Loucy (cell line): ENCODE measurements at regions not wholly inside any gene's neighbourhood (a gene's known extent, or its start where the extent isn't known, plus 50 kb on each side); places are given as distances from the start of the nearest gene placed in this dataset.

ENCODE experiments used
- H2AFZ ChIP-seq: fragments of 200-600 bp; sonication (generic); 2 replicates; pipeline ENCODE4 v1.6.0; 2016; ENCODE audit warnings: antibody characterized with exemption, mild to moderate bottlenecking, low read length, moderate library complexity
- H3F3A ChIP-seq: fragments of 200-600 bp; 2 replicates; pipeline ENCODE4 v1.6.0; 2016; ENCODE audit warnings: antibody characterized with exemption, low read depth, mild to moderate bottlenecking
- H3K27me3 ChIP-seq: fragments of 200-600 bp; sonication (generic); 2 replicates; pipeline ENCODE4 v1.6.1; 2014; ENCODE audit warnings: low read length, mild to moderate bottlenecking; ENCODE audit not compliant: insufficient read depth, poor library complexity, severe bottlenecking
- H3K36me3 ChIP-seq: fragments of 200-600 bp; sonication (generic); 2 replicates; pipeline ENCODE4 v1.6.1; 2016; ENCODE audit warnings: low read length; ENCODE audit not compliant: insufficient read depth
- H3K4me1 ChIP-seq: fragments of 200-600 bp; sonication (generic); 2 replicates; pipeline ENCODE4 v1.5.1; 2014; ENCODE audit warnings: low read length, mild to moderate bottlenecking; ENCODE audit not compliant: insufficient read depth, poor library complexity, severe bottlenecking
- H3K4me2 ChIP-seq: fragments of 200-600 bp; sonication (generic); 2 replicates; pipeline ENCODE4 v1.6.0; 2014; ENCODE audit warnings: antibody characterized with exemption, low read length, low read depth, mild to moderate bottlenecking; ENCODE audit not compliant: poor library complexity, severe bottlenecking
- H3K4me3 ChIP-seq: fragments of 200-600 bp; sonication (generic); 2 replicates; pipeline ENCODE4 v1.5.1; 2014; ENCODE audit warnings: low read length, mild to moderate bottlenecking, mixed read lengths; ENCODE audit not compliant: poor library complexity, severe bottlenecking
- H3K79me2 ChIP-seq: fragments of 200-600 bp; sonication (generic); 2 replicates; pipeline ENCODE4 v1.6.1; 2014; ENCODE audit warnings: low read length; ENCODE audit not compliant: insufficient read depth
- H3K9ac ChIP-seq: fragments of 200-600 bp; sonication (generic); 2 replicates; pipeline ENCODE4 v1.6.0; 2014; ENCODE audit warnings: mild to moderate bottlenecking, low read depth, low read length, moderate library complexity; ENCODE audit not compliant: poor library complexity, severe bottlenecking
- H3K9me2 ChIP-seq: fragments of 200-600 bp; sonication (generic); replicated peaks from 2 replicates; pipeline ENCODE4 v1.6.1; 2016; ENCODE audit warnings: low read depth, low read length, mixed read lengths
- H3K9me3 ChIP-seq: fragments of 200-600 bp; sonication (generic); 2 replicates; pipeline ENCODE4 v1.6.1; 2014; ENCODE audit warnings: mild to moderate bottlenecking, antibody characterized with exemption, low read length, low read depth; ENCODE audit not compliant: insufficient read depth
- H4K20me1 ChIP-seq: fragments of 200-600 bp; sonication (generic); 2 replicates; pipeline ENCODE4 v1.6.0; 2014; ENCODE audit warnings: antibody characterized with exemption, low read length, mild to moderate bottlenecking; ENCODE audit not compliant: insufficient read depth, poor library complexity, severe bottlenecking
- EZH2phosphoT487 ChIP-seq: fragments of 200-600 bp; IDR thresholded peaks from 2 replicates; pipeline ENCODE4 v1.6.1; 2018; ENCODE audit warnings: antibody characterized with exemption, mild to moderate bottlenecking, moderate library complexity, borderline replicate concordance
- TF ChIP-seq, protein P1 (sequence below): fragments of 200-600 bp; sonication (generic); conservative IDR thresholded peaks from 2 replicates; pipeline ENCODE4 v1.5.1; 2014; ENCODE audit warnings: mild to moderate bottlenecking, antibody characterized with exemption, low read length

DNA sequence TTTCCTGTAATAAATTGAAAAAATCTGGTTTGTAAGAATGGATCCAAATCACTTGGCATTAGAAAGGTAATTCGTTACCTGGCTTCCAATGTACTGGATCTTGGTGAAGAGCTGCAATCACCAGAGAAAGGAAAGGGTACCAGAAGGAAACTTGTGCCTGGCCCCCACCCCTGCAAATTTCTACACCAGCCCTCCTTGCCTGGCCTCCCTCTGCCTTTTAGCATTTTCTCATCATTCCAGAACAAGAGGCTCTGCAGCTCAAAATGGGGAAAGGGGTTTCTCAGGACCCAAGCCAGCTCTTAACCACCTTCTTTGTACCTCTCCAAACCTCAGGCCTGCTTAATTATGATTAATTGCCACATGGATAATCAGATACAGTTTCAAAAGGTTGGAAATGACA, 612.8 kb upstream of the MGMT start:
- Histone ChIP-seq H3K79me2 (no peaks in the 10 kb centered on the region), H3K9me2 (no peaks in the 10 kb centered on the region), H3K4me3 (no peak overlapping the region), H3K27me3 (no peaks in the 10 kb centered on the region), H3K4me2 (no peak overlapping the region), H3K9ac (no peak overlapping the region), H4K20me1 (no peaks in the 10 kb centered on the region), H3K36me3 (no peaks in the 10 kb centered on the region), H3F3A (no peaks in the 10 kb centered on the region), H3K4me1 (no peaks in the 10 kb centered on the region), H3K9me3 (no peaks in the 10 kb centered on the region), H2AFZ (no peak overlapping the region)
- TF ChIP-seq, protein P1, sequence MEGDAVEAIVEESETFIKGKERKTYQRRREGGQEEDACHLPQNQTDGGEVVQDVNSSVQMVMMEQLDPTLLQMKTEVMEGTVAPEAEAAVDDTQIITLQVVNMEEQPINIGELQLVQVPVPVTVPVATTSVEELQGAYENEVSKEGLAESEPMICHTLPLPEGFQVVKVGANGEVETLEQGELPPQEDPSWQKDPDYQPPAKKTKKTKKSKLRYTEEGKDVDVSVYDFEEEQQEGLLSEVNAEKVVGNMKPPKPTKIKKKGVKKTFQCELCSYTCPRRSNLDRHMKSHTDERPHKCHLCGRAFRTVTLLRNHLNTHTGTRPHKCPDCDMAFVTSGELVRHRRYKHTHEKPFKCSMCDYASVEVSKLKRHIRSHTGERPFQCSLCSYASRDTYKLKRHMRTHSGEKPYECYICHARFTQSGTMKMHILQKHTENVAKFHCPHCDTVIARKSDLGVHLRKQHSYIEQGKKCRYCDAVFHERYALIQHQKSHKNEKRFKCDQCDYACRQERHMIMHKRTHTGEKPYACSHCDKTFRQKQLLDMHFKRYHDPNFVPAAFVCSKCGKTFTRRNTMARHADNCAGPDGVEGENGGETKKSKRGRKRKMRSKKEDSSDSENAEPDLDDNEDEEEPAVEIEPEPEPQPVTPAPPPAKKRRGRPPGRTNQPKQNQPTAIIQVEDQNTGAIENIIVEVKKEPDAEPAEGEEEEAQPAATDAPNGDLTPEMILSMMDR = no peak
- TF ChIP-seq EZH2phosphoT487 = no peak

DNA sequence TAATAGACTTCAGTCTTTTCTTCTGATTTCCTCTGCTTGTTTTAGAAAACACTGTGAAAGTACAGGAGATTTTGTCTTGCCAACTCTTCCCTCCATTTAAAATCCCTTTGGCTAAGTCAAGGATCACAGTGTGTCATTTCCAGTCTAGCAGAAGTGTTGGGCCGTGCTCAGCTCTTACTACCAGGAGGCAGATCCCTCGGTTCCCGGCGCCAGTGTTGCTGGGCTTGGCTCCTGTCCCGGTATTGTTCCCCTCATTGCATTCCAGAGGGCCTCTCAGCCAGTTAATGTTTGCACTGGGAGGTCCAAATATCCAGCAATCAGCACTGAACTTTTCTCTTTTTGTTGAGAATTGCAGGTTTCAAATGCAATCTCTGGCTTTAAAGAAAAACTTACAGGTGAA, 612.1 kb upstream of the MGMT start:
- Histone ChIP-seq H3K9me3 (no peaks in the 10 kb centered on the region), H3K4me1 (no peaks in the 10 kb centered on the region), H3K79me2 (no peaks in the 10 kb centered on the region), H3K4me2 (no peak overlapping the region), H3K9me2 (no peaks in the 10 kb centered on the region), H3F3A (no peaks in the 10 kb centered on the region), H3K27me3 (no peaks in the 10 kb centered on the region), H4K20me1 (no peaks in the 10 kb centered on the region), H3K36me3 (no peaks in the 10 kb centered on the region), H3K9ac (no peak overlapping the region), H2AFZ (no peak overlapping the region), H3K4me3 (no peak overlapping the region)
- TF ChIP-seq, protein P1 = no peak
- TF ChIP-seq EZH2phosphoT487 = no peak

DNA sequence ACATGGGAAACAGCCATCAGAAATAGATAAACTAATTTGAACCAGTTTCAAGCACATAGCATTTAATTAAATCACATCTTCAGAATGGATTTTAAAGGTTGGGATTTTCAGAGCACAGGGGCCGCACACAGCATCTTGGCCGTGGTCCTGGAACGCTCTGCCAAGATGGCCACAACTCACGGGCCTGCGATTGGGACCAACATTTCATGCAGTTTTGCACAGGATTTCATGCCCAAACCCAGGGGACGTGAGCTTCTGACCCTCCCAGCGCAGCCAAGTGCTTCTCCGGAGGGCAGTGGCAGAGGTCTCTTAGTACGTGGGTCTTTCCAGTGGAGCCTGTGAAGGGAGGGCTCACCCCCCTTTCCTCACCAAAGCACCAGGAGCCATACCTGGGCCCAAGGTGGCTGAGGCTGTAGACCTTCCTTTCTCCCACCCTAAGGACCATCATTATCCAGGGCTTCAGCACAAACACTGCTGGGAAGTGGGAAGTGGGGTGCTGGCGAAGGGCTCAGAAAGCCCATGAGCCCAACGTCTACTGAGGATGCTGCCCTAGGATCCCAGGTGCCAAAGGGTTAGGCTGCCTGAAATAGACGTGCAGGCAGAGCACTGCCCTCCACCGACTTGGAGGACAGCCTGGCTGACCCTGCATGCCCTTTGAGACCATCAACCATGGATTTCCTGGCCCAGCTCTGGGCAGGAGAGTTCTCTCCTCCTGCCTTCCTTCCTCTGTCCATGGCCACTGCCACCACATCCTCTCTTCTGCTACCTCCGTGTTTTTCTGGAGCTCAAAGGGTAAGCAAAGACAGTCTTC, 611.2 kb upstream of the MGMT start:
- Histone ChIP-seq H3K9me2 (no peaks in the 10 kb centered on the region), H3K4me1 (no peaks in the 10 kb centered on the region), H3K9ac (no peak overlapping the region), H3K36me3 (no peaks in the 10 kb centered on the region), H3K4me3 (no peak overlapping the region), H3F3A (no peaks in the 10 kb centered on the region), H3K27me3 (no peaks in the 10 kb centered on the region), H3K9me3 (no peaks in the 10 kb centered on the region), H3K4me2 (no peak overlapping the region), H2AFZ (no peak overlapping the region), H4K20me1 (no peaks in the 10 kb centered on the region), H3K79me2 (no peaks in the 10 kb centered on the region)
- no peak for TF ChIP-seq EZH2phosphoT487
- TF ChIP-seq, protein P1 = no peak
